Osteocyte (in vitro differentiated cells): ENCODE measurements at regions not wholly inside any gene's neighbourhood (a gene's known extent, or its start where the extent isn't known, plus 50 kb on each side); places are given as distances from the start of the nearest gene placed in this dataset.
"Not testable (repeated sequence)": the region's sequence is repeated elsewhere in the genome, so short reads cannot be mapped to it uniquely, and the experiment has no call there.

ENCODE experiments used
- DNase-seq: peaks from one replicate; pipeline ENCODE4 v3.0.0; 2021; ENCODE audit warnings: mixed read lengths; ENCODE audit not compliant: unreplicated experiment; ENCODE audit errors: extremely low spot score
- H3K27ac Mint-ChIP-seq: one replicate; pipeline ENCODE4 v1.8.0; 2021; ENCODE audit warnings: mild to moderate bottlenecking, mixed read lengths; ENCODE audit not compliant: unreplicated experiment
- H3K27me3 Mint-ChIP-seq: one replicate; pipeline ENCODE4 v1.8.0; 2021; ENCODE audit warnings: mixed read lengths; ENCODE audit not compliant: unreplicated experiment
- H3K36me3 Mint-ChIP-seq: one replicate; pipeline ENCODE4 v1.8.0; 2021; ENCODE audit warnings: mixed read lengths; ENCODE audit not compliant: unreplicated experiment
- H3K4me1 Mint-ChIP-seq: one replicate; pipeline ENCODE4 v1.8.0; 2021; ENCODE audit warnings: mixed read lengths; ENCODE audit not compliant: unreplicated experiment
- H3K4me3 Mint-ChIP-seq: one replicate; pipeline ENCODE4 v1.8.0; 2021; ENCODE audit warnings: mild to moderate bottlenecking, moderate library complexity, mixed read lengths; ENCODE audit not compliant: unreplicated experiment
- H3K9me3 Mint-ChIP-seq: one replicate; pipeline ENCODE4 v1.8.0; 2021; ENCODE audit warnings: mixed read lengths; ENCODE audit not compliant: unreplicated experiment

DNA sequence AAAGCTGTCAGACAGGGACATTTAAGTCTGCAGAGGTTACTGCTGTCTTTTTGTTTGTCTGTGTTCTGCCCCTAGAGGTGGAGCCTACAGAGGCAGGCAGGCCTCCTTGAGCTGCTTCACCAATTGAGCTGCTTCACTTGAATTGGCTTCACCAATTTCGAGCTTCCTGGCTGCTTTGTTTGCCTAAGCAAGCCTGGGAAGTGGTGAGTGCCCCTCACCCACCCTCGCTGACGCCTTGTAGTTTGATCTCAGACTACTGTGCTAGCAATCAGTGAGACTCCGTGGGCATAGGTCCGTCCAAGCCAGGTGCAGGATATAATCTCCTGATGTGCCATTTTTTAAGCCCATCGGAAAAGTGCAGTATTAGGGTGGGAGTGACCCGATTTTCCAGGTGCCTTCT lies 179.7 kb downstream of the TRIM51G start:
- not testable (repeated sequence) for H3K27ac Mint-ChIP-seq, H3K4me1 Mint-ChIP-seq, H3K36me3 Mint-ChIP-seq, H3K27me3 Mint-ChIP-seq, H3K4me3 Mint-ChIP-seq
- peaks cover 39% of the 10 kb centered on the region for H3K9me3 Mint-ChIP-seq
- peak; percentile 53 for DNase-seq
